ENCODE measurements at regions not wholly inside any gene's neighbourhood (a gene's known extent, or its start where the extent isn't known, plus 50 kb on each side); places are given as distances from the start of the nearest gene placed in this dataset.

GRCh38 chr5:14063691-14064090 lies 79.5 kb upstream of the TRIO start:
- Histone ChIP-seq H3K4me2 (ENCODE audit: low read length) (no peak overlapping the region), H3K27ac (ENCODE audit: low read length) (no peak overlapping the region), H3K9ac (ENCODE audit: low read length) (no peak overlapping the region), H3K36me3 (replicated peaks; ENCODE audit: low read depth, low read length) (no peaks in the 10 kb centered on the region), H3K9me3 (ENCODE audit: insufficient read depth, low read length) (no peaks in the 10 kb centered on the region), H3K4me1 (ENCODE audit: low read length) (no peaks in the 10 kb centered on the region), H3K27me3 (ENCODE audit: low read depth, low read length) (no peaks in the 10 kb centered on the region), H3K79me2 (ENCODE audit: low read length) (no peaks in the 10 kb centered on the region), H2AFZ (ENCODE audit: low read depth, low read length) (no peak overlapping the region), H3K4me3 (ENCODE audit: low read length) (no peak overlapping the region), H4K20me1 (ENCODE audit: insufficient read depth, low read length) (no peaks in the 10 kb centered on the region)
- no peak for TF ChIP-seq EZH2phosphoT487 (IDR thresholded peaks at IDR 0.05; ENCODE audit: low read depth)

- Histone ChIP-seq H3K79me2 (ENCODE audit: low read length) (no peaks in the 10 kb centered on the region), H3K4me3 (ENCODE audit: low read length) (no peak overlapping the region), H3K27me3 (ENCODE audit: low read depth, low read length) (no peaks in the 10 kb centered on the region), H3K4me2 (ENCODE audit: low read length) (no peak overlapping the region), H3K36me3 (replicated peaks; ENCODE audit: low read depth, low read length) (no peaks in the 10 kb centered on the region), H3K9ac (ENCODE audit: low read length) (no peak overlapping the region), H2AFZ (ENCODE audit: low read depth, low read length) (no peak overlapping the region), H3K27ac (ENCODE audit: low read length) (no peak overlapping the region), H3K4me1 (ENCODE audit: low read length) (no peaks in the 10 kb centered on the region), H3K9me3 (ENCODE audit: insufficient read depth, low read length) (no peaks in the 10 kb centered on the region), H4K20me1 (ENCODE audit: insufficient read depth, low read length) (no peaks in the 10 kb centered on the region)
- TF ChIP-seq CTCF (IDR thresholded peaks at IDR 0.05; ENCODE audit: low read depth, low read length): no peak
- no peak for TF ChIP-seq EZH2phosphoT487 (IDR thresholded peaks at IDR 0.05; ENCODE audit: low read depth)
These were observed 80.0 kb upstream of the TRIO start for GRCh38 chr5:14063138-14063537.

- H4K20me1 ChIP-seq (ENCODE audit: insufficient read depth, low read length): no peaks in the 10 kb centered on the region
- no peaks in the 10 kb centered on the region for H3K4me1 ChIP-seq (ENCODE audit: low read length)
- H2AFZ ChIP-seq (ENCODE audit: low read depth, low read length): no peak overlapping the region
- no peaks in the 10 kb centered on the region for H3K36me3 ChIP-seq (replicated peaks; ENCODE audit: low read depth, low read length)
- H3K27me3 ChIP-seq (ENCODE audit: low read depth, low read length): no peaks in the 10 kb centered on the region
- H3K4me2 ChIP-seq (ENCODE audit: low read length): no peak overlapping the region
- no peak overlapping the region for H3K9ac ChIP-seq (ENCODE audit: low read length)
- no peaks in the 10 kb centered on the region for H3K9me3 ChIP-seq (ENCODE audit: insufficient read depth, low read length)
- H3K27ac ChIP-seq (ENCODE audit: low read length): no peak overlapping the region
- no peaks in the 10 kb centered on the region for H3K79me2 ChIP-seq (ENCODE audit: low read length)
- TF ChIP-seq CTCF (IDR thresholded peaks at IDR 0.05; ENCODE audit: low read depth, low read length) (no peak), EZH2phosphoT487 (IDR thresholded peaks at IDR 0.05; ENCODE audit: low read depth) (no peak)
- H3K4me3 ChIP-seq (ENCODE audit: low read length): no peak overlapping the region
These were observed 81.0 kb upstream of the TRIO start for GRCh38 chr5:14062178-14062577.

GRCh38 chr5:14061106-14061505 lies 82.0 kb upstream of the TRIO start:
- Histone ChIP-seq H3K27ac (ENCODE audit: low read length) (no peak overlapping the region), H4K20me1 (ENCODE audit: insufficient read depth, low read length) (no peaks in the 10 kb centered on the region), H3K79me2 (ENCODE audit: low read length) (no peaks in the 10 kb centered on the region), H3K4me3 (ENCODE audit: low read length) (no peak overlapping the region), H3K4me1 (ENCODE audit: low read length) (no peaks in the 10 kb centered on the region), H3K27me3 (ENCODE audit: low read depth, low read length) (no peaks in the 10 kb centered on the region), H3K9ac (ENCODE audit: low read length) (no peak overlapping the region), H3K9me3 (ENCODE audit: insufficient read depth, low read length) (no peaks in the 10 kb centered on the region), H3K4me2 (ENCODE audit: low read length) (no peak overlapping the region), H2AFZ (ENCODE audit: low read depth, low read length) (no peak overlapping the region), H3K36me3 (replicated peaks; ENCODE audit: low read depth, low read length) (no peaks in the 10 kb centered on the region)
- TF ChIP-seq EZH2phosphoT487 (IDR thresholded peaks at IDR 0.05; ENCODE audit: low read depth): no peak
- TF ChIP-seq CTCF (IDR thresholded peaks at IDR 0.05; ENCODE audit: low read depth, low read length): no peak

GRCh38 chr5:14060218-14060617 lies 82.9 kb upstream of the TRIO start:
- H3K4me2 ChIP-seq (ENCODE audit: low read length): no peak overlapping the region
- H4K20me1 ChIP-seq (ENCODE audit: insufficient read depth, low read length): no peaks in the 10 kb centered on the region
- TF ChIP-seq EZH2phosphoT487 (IDR thresholded peaks at IDR 0.05; ENCODE audit: low read depth): no peak
- no peak for TF ChIP-seq CTCF (IDR thresholded peaks at IDR 0.05; ENCODE audit: low read depth, low read length)
- H3K4me1 ChIP-seq (ENCODE audit: low read length): no peaks in the 10 kb centered on the region
- H3K36me3 ChIP-seq (replicated peaks; ENCODE audit: low read depth, low read length): no peaks in the 10 kb centered on the region
- H3K9me3 ChIP-seq (ENCODE audit: insufficient read depth, low read length): no peaks in the 10 kb centered on the region
- H3K4me3 ChIP-seq (ENCODE audit: low read length): no peak overlapping the region
- H3K9ac ChIP-seq (ENCODE audit: low read length): no peak overlapping the region
- no peaks in the 10 kb centered on the region for H3K27me3 ChIP-seq (ENCODE audit: low read depth, low read length)
- H3K79me2 ChIP-seq (ENCODE audit: low read length): no peaks in the 10 kb centered on the region
- no peak overlapping the region for H3K27ac ChIP-seq (ENCODE audit: low read length)
- no peak overlapping the region for H2AFZ ChIP-seq (ENCODE audit: low read depth, low read length)
